PC-9 (cell line): ENCODE measurements at regions not wholly inside any gene's neighbourhood (a gene's known extent, or its start where the extent isn't known, plus 50 kb on each side); places are given as distances from the start of the nearest gene placed in this dataset.

Source experiments
- BruUV-seq: library from RNA; stranded (reverse); fragments of 400-500 nt; replicated peaks from 2 replicates; lab custom pipeline; 2021; lab: Mats Ljungman, UMichigan
- CTCF ChIA-PET: fragments of 300-600 bp; sonication (Branson Sonifier 250); formaldehyde crosslinking; loops from one replicate; lab custom pipeline; 2022; ENCODE audit warnings: antibody characterized with exemption; lab: Charles Lee
- POLR2A ChIA-PET: fragments of 300-600 bp; sonication (Branson Sonifier 250); formaldehyde crosslinking; loops from one replicate; lab custom pipeline; 2022; ENCODE audit warnings: antibody characterized with exemption; ENCODE audit not compliant: unreplicated experiment; lab: Charles Lee
- DNase-seq, 2 experiments: peaks; one replicate each; pipeline versions ENCODE4 v3.0.0 to v3.0.0-alpha.2; 2015 to 2022; ENCODE audit warnings: mixed read lengths in 1 of 2
- H2AFZ ChIP-seq: fragments of 200-600 bp; sonication (generic); 2 replicates; pipeline ENCODE4 v1.8.1; 2017; ENCODE audit warnings: antibody characterized with exemption
- H3F3A ChIP-seq: fragments of 200-600 bp; sonication (generic); 2 replicates; pipeline ENCODE4 v1.8.1; 2017; ENCODE audit warnings: antibody characterized with exemption, mild to moderate bottlenecking, low read depth; ENCODE audit not compliant: insufficient read depth
- H3K27ac ChIP-seq: fragments of 200-600 bp; sonication (generic); 2 replicates; pipeline ENCODE4 v1.6.1; 2016; ENCODE audit warnings: mixed run types
- H3K27me3 ChIP-seq: fragments of 200-600 bp; sonication (generic); 2 replicates; pipeline ENCODE4 v1.6.1; 2016; ENCODE audit warnings: low read depth, mixed run types; ENCODE audit not compliant: insufficient read depth
- H3K36me3 ChIP-seq: fragments of 200-600 bp; sonication (generic); 2 replicates; pipeline ENCODE4 v1.6.1; 2016; ENCODE audit warnings: low read depth, mixed run types
- H3K4me1 ChIP-seq: fragments of 200-600 bp; sonication (generic); replicated peaks from 2 replicates; pipeline ENCODE4 v1.6.1; 2016; ENCODE audit warnings: mixed run types; ENCODE audit not compliant: insufficient read depth
- H3K4me2 ChIP-seq: fragments of 200-600 bp; sonication (generic); 2 replicates; pipeline ENCODE4 v1.6.1; 2017; ENCODE audit warnings: mixed run types
- H3K4me3 ChIP-seq: fragments of 200-600 bp; sonication (generic); 2 replicates; pipeline ENCODE4 v1.6.1; 2016; ENCODE audit warnings: mixed run types
- H3K79me2 ChIP-seq: fragments of 200-600 bp; sonication (generic); 2 replicates; pipeline ENCODE4 v1.6.1; 2017; ENCODE audit warnings: low read depth, mixed run types
- H3K9me2 ChIP-seq: fragments of 200-600 bp; sonication (generic); 2 replicates; pipeline ENCODE4 v1.8.1; 2017; ENCODE audit warnings: mild to moderate bottlenecking; ENCODE audit not compliant: insufficient read depth
- H3K9me3 ChIP-seq: fragments of 200-600 bp; sonication (generic); 2 replicates; pipeline ENCODE4 v1.8.1; 2016; ENCODE audit warnings: low read depth; ENCODE audit not compliant: insufficient read depth
- H4K20me1 ChIP-seq: fragments of 200-600 bp; sonication (generic); 2 replicates; pipeline ENCODE4 v1.8.1; 2017; ENCODE audit not compliant: insufficient read depth
- CTCF ChIP-seq: fragments of 200-600 bp; sonication (generic); conservative IDR thresholded peaks from 2 replicates; pipeline ENCODE4 v1.6.1; 2017; ENCODE audit warnings: mixed run types, antibody characterized with exemption, mild to moderate bottlenecking, moderate library complexity
- EZH2 ChIP-seq: fragments of 200-600 bp; sonication (generic); IDR thresholded peaks from 2 replicates; pipeline ENCODE4 v1.8.0; 2017; ENCODE audit warnings: antibody characterized with exemption, low read depth
- intact Hi-C: fragments of 100-400 bp; cut with micrococcal nuclease; formaldehyde crosslinking; loops from one replicate; pipeline ENCODE4 v1.10.0; 2022; ENCODE audit not compliant: unreplicated experiment

GRCh38 chr22:27380855-27381254 lies 420.7 kb downstream of the MN1 start:
- Histone ChIP-seq H3K36me3 (no peaks in the 10 kb centered on the region), H3K27me3 (no peaks in the 10 kb centered on the region), H4K20me1 (no peaks in the 10 kb centered on the region), H3K4me1 (no peaks in the 10 kb centered on the region), H3K4me2 (no peak overlapping the region), H3K9me2 (no peaks in the 10 kb centered on the region), H3F3A (no peaks in the 10 kb centered on the region), H3K27ac (no peak overlapping the region), H2AFZ (no peak overlapping the region), H3K4me3 (no peak overlapping the region), H3K79me2 (no peaks in the 10 kb centered on the region), H3K9me3 (no peaks in the 10 kb centered on the region)
- CTCF ChIA-PET, result no interaction called here
- DNase-seq, result no peak
- POLR2A ChIA-PET, result no interaction called here
- TF ChIP-seq EZH2 (no peak), CTCF (no peak)
- BruUV-seq, result no TSS peak
- intact Hi-C loops, result no loop called here

- intact Hi-C loops, result no loop called here
- H3K36me3 ChIP-seq, result no peaks in the 10 kb centered on the region
- H3F3A ChIP-seq, result no peaks in the 10 kb centered on the region
- no peaks in the 10 kb centered on the region for H3K9me3 ChIP-seq
- H4K20me1 ChIP-seq, result no peaks in the 10 kb centered on the region
- H3K79me2 ChIP-seq, result no peaks in the 10 kb centered on the region
- ChIA-PET CTCF (interaction anchor here (0.5 to 0.7 kb wide), 2 partner anchors 15 to 292 kb away, joined by 3 to 4 read pairs; no protein-coding TSS in a partner anchor), POLR2A (no interaction called here)
- no peak overlapping the region for H2AFZ ChIP-seq
- no peak overlapping the region for H3K4me2 ChIP-seq
- TF ChIP-seq CTCF (no peak), EZH2 (no peak)
- no TSS peak for BruUV-seq
- no peak for DNase-seq
- H3K4me3 ChIP-seq, result no peak overlapping the region
- no peak overlapping the region for H3K27ac ChIP-seq
- no peaks in the 10 kb centered on the region for H3K27me3 ChIP-seq
- H3K4me1 ChIP-seq, result no peaks in the 10 kb centered on the region
- no peaks in the 10 kb centered on the region for H3K9me2 ChIP-seq
Measured at GRCh38 chr22:27381552-27381951, 420.0 kb downstream of the MN1 start.

GRCh38 chr22:27381960-27382742 lies 419.4 kb downstream of the MN1 start:
- Histone ChIP-seq H3K27ac (no peak overlapping the region), H3K4me3 (no peak overlapping the region), H3K4me2 (no peak overlapping the region), H3K4me1 (no peaks in the 10 kb centered on the region), H3K9me2 (no peaks in the 10 kb centered on the region), H2AFZ (no peak overlapping the region), H3K36me3 (no peaks in the 10 kb centered on the region), H3K79me2 (no peaks in the 10 kb centered on the region), H4K20me1 (no peaks in the 10 kb centered on the region), H3K27me3 (no peaks in the 10 kb centered on the region), H3K9me3 (no peaks in the 10 kb centered on the region), H3F3A (no peaks in the 10 kb centered on the region)
- CTCF ChIA-PET, result interaction anchor here (0.7 kb wide), 1 partner anchor 293 kb away, joined by 4 read pairs; no protein-coding TSS in a partner anchor
- POLR2A ChIA-PET, result no interaction called here
- TF ChIP-seq EZH2 (no peak), CTCF (no peak)
- BruUV-seq, result no TSS peak
- intact Hi-C loops, result no loop called here
- no peak for DNase-seq
